Spleen (tissue), 7 donors: ENCODE measurements at regions not wholly inside any gene's neighbourhood (a gene's known extent, or its start where the extent isn't known, plus 50 kb on each side); places are given as distances from the start of the nearest gene placed in this dataset.

Experiments
- POLR2A ChIP-seq, 3 donors: fragments of 450-650 bp; IDR thresholded peaks; one replicate each; pipeline ENCODE4 v1.5.1; 2017; ENCODE audit warnings: antibody characterized with exemption in 3 of 3, mild to moderate bottlenecking in 1 of 3
- TF ChIP-seq, protein P1 (sequence below), 11 experiments: fragments of 200-600 bp in 7 of 11; fragments of 450-650 bp in 4 of 11; sonication (generic) in 4 of 11; IDR thresholded peaks in 8 of 11; conservative IDR thresholded peaks in 3 of 11; 1 replicate in 7 of 11; 2 replicates in 4 of 11; pipeline versions ENCODE4 v1.4.0 to v1.8.0; 2016 to 2021; ENCODE audit warnings: antibody characterized with exemption in 11 of 11, inconsistent platforms in 4 of 11, mild to moderate bottlenecking in 1 of 11
- donor health status: DM: no; HTN: no; CAD: no; lungs with moderate emphysema.
- donor health status: DM: no; HTN: no; CAD: no.
- donor health status: DM: no; HTN: no; CAD: no.

DNA sequence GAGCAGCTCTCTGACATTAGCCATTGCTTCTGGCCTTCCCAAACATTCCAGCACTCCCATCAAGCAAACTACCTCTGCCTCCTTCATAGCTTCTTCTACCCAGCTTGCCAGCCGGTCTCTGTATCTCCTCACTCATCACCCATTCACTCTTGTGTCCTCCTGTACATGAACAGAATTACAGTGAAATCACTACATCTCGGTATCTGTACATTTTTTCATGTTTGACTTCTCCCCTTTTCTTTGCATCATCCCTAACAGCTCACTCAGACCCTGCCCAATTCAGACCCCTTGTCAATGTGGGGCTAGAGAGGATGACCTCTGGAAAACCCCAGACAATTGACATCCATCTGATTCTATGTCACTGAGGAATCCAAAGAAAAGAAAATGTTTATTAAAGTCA, 335.8 kb downstream of the TNS1 start:
- TF ChIP-seq POLR2A (IDR thresholded peaks at IDR 0.05) = no peak
- TF ChIP-seq, protein P1, sequence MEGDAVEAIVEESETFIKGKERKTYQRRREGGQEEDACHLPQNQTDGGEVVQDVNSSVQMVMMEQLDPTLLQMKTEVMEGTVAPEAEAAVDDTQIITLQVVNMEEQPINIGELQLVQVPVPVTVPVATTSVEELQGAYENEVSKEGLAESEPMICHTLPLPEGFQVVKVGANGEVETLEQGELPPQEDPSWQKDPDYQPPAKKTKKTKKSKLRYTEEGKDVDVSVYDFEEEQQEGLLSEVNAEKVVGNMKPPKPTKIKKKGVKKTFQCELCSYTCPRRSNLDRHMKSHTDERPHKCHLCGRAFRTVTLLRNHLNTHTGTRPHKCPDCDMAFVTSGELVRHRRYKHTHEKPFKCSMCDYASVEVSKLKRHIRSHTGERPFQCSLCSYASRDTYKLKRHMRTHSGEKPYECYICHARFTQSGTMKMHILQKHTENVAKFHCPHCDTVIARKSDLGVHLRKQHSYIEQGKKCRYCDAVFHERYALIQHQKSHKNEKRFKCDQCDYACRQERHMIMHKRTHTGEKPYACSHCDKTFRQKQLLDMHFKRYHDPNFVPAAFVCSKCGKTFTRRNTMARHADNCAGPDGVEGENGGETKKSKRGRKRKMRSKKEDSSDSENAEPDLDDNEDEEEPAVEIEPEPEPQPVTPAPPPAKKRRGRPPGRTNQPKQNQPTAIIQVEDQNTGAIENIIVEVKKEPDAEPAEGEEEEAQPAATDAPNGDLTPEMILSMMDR (IDR thresholded peaks at IDR 0.05 in 8 of 11, conservative IDR thresholded peaks at IDR 0.05 in 3 of 11) = no peak
